HL-60 (cell line): ENCODE measurements at regions not wholly inside any gene's neighbourhood (a gene's known extent, or its start where the extent isn't known, plus 50 kb on each side); places are given as distances from the start of the nearest gene placed in this dataset.

Source experiments
- DNase-seq, 2 experiments: peaks; one replicate each; pipeline ENCODE4 v3.0.0-alpha.2; 2010 to 2020; ENCODE audit warnings: low read depth in 1 of 2, low spot score in 1 of 2
- H3K27ac ChIP-seq: fragments of 250-450 bp; sonication (Bioruptor Pico); replicated peaks from 2 replicates; pipeline ENCODE4 v1.5.1; 2020; ENCODE audit warnings: mild to moderate bottlenecking, moderate library complexity
- H3K27me3 ChIP-seq: fragments of 250-450 bp; sonication (Bioruptor Pico); 2 replicates; pipeline ENCODE4 v1.5.1; 2021; ENCODE audit warnings: mild to moderate bottlenecking, moderate library complexity; ENCODE audit not compliant: insufficient read depth, poor library complexity, severe bottlenecking
- H3K4me3 ChIP-seq: replicated peaks from 2 replicates; pipeline ENCODE4 v1.5.1; 2011; ENCODE audit warnings: mild to moderate bottlenecking, control low read depth, low read length; ENCODE audit not compliant: insufficient read depth
- CTCF ChIP-seq: IDR thresholded peaks from one replicate; pipeline ENCODE4 v1.5.1; 2011; ENCODE audit warnings: low read length, control low read depth, inconsistent platforms; ENCODE audit not compliant: insufficient read depth
- GABPA ChIP-seq: IDR thresholded peaks from 2 replicates; pipeline ENCODE4 v1.6.1; 2012; ENCODE audit warnings: low read depth
- POLR2AphosphoS5 ChIP-seq: IDR thresholded peaks from 2 replicates; pipeline ENCODE4 v1.6.1; 2012; ENCODE audit warnings: low read depth
- REST ChIP-seq: IDR thresholded peaks from 2 replicates; pipeline ENCODE4 v1.6.1; 2012; ENCODE audit warnings: low read depth; ENCODE audit not compliant: insufficient replicate concordance
- SPI1 ChIP-seq: IDR thresholded peaks from 2 replicates; pipeline ENCODE4 v1.6.1; 2012; ENCODE audit warnings: low read depth, mild to moderate bottlenecking, borderline replicate concordance

GRCh38 chr6:71453371-71453706 lies 164.7 kb downstream of the OGFRL1 start:
- no peak for DNase-seq
- no peak overlapping the region for H3K27ac ChIP-seq
- H3K27me3 ChIP-seq, result no peaks in the 10 kb centered on the region
- TF ChIP-seq POLR2AphosphoS5 (no peak), CTCF (no peak), REST (no peak), SPI1 (no peak), GABPA (no peak)
- no peak overlapping the region for H3K4me3 ChIP-seq

GRCh38 chr6:71454056-71454455 lies 165.4 kb downstream of the OGFRL1 start:
- Histone ChIP-seq H3K27me3 (no peaks in the 10 kb centered on the region), H3K4me3 (no peak overlapping the region), H3K27ac (no peak overlapping the region)
- TF ChIP-seq GABPA (no peak), SPI1 (peak; percentile 72; the same call in 1 of the 2 replicates), REST (no peak), CTCF (no peak), POLR2AphosphoS5 (no peak)
- peak; percentile 26 to 31 for DNase-seq

GRCh38 chr6:71457929-71458328 lies 169.3 kb downstream of the OGFRL1 start:
- no peak for DNase-seq
- Histone ChIP-seq H3K27ac (no peak overlapping the region), H3K27me3 (peaks cover 2% of the 10 kb centered on the region), H3K4me3 (no peak overlapping the region)
- TF ChIP-seq GABPA (no peak), CTCF (no peak), SPI1 (no peak), POLR2AphosphoS5 (no peak), REST (no peak)
